H1 (cell line): ENCODE measurements at regions not wholly inside any gene's neighbourhood (a gene's known extent, or its start where the extent isn't known, plus 50 kb on each side); places are given as distances from the start of the nearest gene placed in this dataset.

Experiments used
- ATF3 ChIP-seq: IDR thresholded peaks from 2 replicates; pipeline ENCODE4 v1.6.1; 2011; ENCODE audit warnings: low read depth, mild to moderate bottlenecking, low read length; ENCODE audit not compliant: insufficient read depth
- POLR2A ChIP-seq, 2 experiments: IDR thresholded peaks; 1 replicate in 1 of 2; 2 replicates in 1 of 2; pipeline ENCODE4 v1.6.1; 2011; ENCODE audit warnings: low read depth in 2 of 2, low read length in 2 of 2, mild to moderate bottlenecking in 2 of 2; ENCODE audit errors: control extremely low read depth in 1 of 2
- RXRA ChIP-seq: IDR thresholded peaks from 2 replicates; pipeline ENCODE4 v1.6.1; 2011; ENCODE audit warnings: low read depth, mild to moderate bottlenecking, low read length, moderate library complexity; ENCODE audit not compliant: insufficient read depth
- SP2 ChIP-seq: IDR thresholded peaks from 2 replicates; pipeline ENCODE4 v1.6.1; 2012; ENCODE audit warnings: mild to moderate bottlenecking, low read length, inconsistent platforms

- TF ChIP-seq ATF3, result no peak
- no peak for TF ChIP-seq RXRA
- no peak for TF ChIP-seq POLR2A (IDR thresholded peaks at IDR 0.05; ENCODE audit: control extremely low read depth in 1 of 2, low read depth in 2 of 2, low read length in 2 of 2)
- no peak for TF ChIP-seq SP2
These were observed 526.8 kb upstream of the GOT2 start (continued) for GRCh38 chr16:59260892-59261291.
